ENCODE measurements at regions not wholly inside any gene's neighbourhood (a gene's known extent, or its start where the extent isn't known, plus 50 kb on each side); places are given as distances from the start of the nearest gene placed in this dataset.
"Not testable (repeated sequence)": the region's sequence is repeated elsewhere in the genome, so short reads cannot be mapped to it uniquely, and the experiment has no call there.

DNA sequence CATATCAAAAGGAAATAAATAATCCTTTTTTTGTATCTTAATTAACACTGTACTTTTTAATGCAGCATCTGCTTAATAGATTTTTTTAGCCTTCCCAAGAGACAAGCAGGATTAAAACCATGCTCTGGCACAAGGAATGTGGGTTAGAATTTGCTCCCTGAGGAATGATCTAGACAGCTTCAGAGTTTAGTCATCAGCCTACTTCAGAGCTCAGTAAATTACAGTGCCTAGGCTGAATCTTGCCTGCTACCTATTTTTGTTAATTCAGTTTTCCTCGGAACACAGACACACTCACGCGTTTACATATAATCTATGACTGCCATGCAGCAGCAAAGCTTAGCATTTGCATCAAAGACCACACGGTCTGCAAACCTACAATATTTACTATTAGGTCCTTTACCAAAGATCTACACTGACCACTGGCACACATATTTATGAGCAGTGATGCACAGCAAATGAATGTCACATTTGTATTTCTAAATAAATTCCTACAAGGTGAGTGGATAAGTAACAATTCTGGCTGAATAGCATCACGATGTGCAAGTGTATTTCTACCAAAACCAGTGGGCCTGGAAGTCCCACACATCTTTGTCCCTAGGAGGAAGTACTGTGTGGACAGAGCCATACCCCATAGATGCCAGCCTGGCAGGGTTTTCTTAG lies 309.8 kb upstream of the TMEM132C start:
- DNase-seq (ENCODE audit: low read depth): no peak

GRCh38 chr12:127962303-127962702 lies 304.7 kb upstream of the TMEM132C start:
- DNase-seq (ENCODE audit: low read depth): no peak

- no peak for DNase-seq (ENCODE audit: low read depth)
Measured at GRCh38 chr12:127963933-127964332, 303.0 kb upstream of the TMEM132C start.

DNA sequence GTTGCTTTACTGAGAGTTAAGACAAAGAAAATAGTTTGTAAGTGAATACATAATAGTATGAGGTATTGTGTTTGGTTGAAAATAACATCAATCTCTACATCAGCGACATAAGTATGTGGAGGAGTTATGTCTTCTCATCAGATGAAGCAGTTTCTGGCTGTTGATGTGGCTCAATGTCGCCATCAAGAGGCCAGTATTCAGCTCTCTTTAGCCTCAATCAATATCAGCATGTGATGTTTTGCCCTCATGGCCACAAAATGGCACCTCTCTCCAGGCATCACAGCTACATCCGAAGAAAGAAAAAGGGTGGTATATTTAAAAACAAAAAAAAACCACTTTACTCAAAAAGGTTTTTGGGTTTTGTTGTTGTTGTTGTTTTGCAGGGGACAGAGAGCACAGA lies 302.3 kb upstream of the TMEM132C start:
- no peak for DNase-seq (ENCODE audit: low read depth)

GRCh38 chr12:127966331-127966730 lies 300.6 kb upstream of the TMEM132C start:
- no peak for DNase-seq (ENCODE audit: low read depth)

DNA sequence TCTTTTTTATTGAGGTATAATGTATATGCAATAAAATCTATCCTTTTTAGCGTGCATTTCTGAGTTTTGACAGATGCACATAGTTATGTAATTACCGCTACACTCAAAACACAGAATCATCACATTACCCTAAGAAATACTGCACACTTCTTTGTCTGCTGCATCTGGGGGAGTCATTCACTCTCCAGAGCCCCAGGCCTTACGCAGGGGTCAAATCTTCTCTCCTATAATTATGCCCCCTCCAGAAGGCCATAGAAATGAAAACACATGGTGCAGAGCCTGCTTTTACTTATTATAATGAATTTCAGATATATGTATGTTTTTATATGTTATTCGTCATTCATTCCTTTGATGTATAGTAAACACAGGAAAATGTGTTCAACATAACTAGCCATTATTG lies 296.5 kb upstream of the TMEM132C start:
- no peak for DNase-seq (ENCODE audit: low read depth)

- no peak for DNase-seq (ENCODE audit: low read depth)
Measured at GRCh38 chr12:127980585-127980984, 286.4 kb upstream of the TMEM132C start.

DNA sequence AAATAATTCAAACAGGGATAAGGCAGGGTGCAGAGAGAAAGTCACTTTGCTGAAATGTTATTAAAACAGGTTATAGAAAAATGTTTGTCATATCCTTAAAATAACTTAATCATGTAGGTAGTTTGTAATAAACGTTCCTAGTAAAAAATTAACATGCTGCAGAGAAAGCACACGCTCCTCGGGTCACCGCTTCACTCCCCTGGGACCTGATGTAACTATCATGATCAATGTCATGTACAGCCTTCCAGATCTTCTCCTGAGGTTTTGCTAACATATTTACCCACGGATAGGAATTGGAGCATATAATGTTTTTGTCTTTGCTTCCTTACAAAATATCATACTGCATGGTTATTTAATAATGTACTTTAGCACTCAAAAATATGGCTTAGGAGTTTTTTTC lies 285.1 kb upstream of the TMEM132C start:
- DNase-seq (ENCODE audit: low read depth): no peak

GRCh38 chr12:127983213-127983791 lies 283.7 kb upstream of the TMEM132C start:
- DNase-seq (ENCODE audit: low read depth): not testable (repeated sequence)

DNA sequence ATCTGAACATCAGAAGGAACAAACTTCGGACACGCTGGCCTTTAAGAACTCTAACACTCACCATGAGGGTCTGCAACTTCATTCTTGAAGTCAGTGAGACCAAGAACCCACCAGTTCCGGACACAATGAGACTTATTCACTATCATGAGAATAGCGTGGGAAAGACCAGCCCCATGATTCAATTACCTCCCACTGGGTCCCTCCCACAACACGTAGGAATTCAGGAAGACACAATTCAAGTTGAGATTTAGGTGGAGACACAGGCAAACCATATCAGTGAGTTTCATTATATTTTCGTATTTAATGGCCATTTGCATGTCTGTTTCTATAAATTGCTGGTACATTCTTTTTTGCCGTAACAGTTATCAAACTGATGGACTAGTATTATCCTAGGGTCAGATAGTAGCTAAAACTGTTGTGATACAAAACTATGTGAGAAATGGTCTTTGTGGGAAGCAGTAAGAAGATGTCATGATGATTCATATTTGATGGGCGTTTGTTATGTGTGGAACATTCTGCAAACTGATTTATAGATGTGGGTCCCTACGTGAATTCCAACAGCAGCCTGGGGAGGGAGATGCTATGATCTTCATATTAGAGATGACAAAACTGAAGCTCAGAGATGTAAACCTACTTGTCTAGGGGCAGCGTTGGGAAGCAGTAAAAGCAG lies 282.4 kb upstream of the TMEM132C start:
- DNase-seq (ENCODE audit: low read depth): no peak

DNA sequence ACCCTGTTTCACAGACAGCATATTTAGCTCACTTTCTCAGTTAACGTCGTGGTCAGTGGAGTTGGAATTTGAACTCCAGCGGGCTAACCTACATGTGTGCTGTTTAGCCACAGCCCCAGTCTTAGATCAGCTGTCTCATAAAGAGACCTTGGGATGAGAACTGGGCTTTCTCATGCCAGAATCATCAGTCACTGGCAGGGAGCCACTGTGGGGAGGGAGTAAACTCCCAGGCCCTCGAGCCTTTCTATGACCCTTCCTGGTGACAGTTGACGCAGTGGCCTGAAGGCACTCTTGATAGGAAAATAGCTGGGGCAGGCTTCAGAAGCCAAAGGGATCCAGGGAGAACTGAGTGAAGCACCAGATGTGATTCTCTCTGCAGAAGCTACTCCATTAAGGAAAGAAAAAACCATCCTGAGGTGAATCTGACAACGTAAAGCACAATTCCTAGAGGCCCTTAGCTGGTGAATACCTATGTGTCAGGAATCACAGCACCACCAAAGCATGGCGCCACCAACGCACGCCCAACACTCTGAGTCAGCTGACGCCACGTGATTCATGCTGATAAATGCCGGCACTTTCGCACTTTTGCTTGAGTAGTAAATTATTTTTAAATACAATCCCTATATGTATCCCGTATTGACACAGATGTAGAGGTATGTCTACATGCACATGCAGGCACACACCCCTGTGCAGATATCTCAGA lies 279.6 kb upstream of the TMEM132C start:
- DNase-seq (ENCODE audit: low read depth): peak; percentile 57

GRCh38 chr12:127991485-127991884 lies 275.5 kb upstream of the TMEM132C start:
- no peak for DNase-seq (ENCODE audit: low read depth)

DNA sequence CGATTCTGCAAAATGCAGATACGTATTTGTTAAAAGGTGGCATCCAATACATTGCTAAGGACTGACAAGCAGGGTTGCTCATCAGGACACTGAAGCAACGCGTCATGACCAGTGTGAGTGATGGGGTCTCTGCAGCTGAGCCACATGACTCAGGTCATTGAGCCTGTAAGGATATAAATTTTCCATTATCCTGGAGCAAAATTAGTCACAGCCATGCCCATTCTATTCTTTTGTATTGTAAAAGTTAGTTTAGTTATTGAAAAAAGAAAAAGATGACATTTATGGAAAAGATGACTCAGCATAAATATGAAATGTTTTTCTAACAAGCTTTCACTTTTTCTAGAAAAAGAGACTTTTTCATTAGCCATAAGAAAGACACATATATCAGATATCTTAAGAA lies 268.0 kb upstream of the TMEM132C start:
- DNase-seq (ENCODE audit: low read depth): no peak

DNA sequence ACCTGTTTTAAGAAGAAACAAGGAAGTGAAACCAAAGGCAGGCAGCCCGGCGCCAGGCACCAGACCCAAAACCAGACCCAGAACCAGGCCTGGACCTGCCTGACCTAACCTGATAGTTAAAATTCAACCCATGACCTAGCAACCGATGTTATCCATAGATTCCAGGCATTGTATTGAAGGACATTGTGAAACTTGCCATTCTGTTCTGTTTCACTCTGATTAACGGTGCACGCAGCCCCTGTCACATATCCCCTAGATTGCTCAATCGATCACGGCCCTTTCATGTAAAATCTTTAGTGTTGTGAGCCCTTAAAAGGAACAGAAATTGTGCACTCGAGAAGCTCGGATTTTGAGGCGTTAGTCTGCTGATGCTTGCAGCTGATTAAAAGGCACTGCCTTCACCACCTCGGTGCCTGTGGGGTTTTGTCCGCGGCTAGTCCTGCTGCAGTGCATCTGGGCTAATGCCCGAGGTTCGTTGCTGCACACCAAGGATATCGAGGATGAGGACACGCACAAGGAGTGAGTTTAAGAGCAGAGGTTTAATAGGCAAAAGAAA lies 262.5 kb upstream of the TMEM132C start:
- DNase-seq (ENCODE audit: low read depth): no peak

DNA sequence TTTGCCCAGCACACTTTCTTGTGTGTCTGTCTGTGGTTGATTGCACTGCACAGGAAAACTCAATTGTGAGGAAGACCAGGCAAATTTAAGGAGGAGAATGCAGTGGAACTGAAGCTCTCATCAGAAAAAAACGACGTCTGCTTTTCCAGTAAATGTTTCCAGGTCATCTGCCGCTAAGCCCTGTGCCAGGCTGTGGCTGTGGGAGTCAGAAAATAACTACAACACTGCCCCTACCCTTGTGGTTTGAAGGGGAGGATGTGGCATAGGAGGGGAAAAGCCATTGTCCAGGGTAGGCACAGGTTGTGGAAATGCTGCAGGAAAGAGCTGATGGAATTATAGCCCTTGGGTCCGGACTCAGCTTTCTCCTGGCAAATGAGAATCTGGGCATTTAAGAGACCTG lies 259.7 kb upstream of the TMEM132C start:
- DNase-seq (ENCODE audit: low read depth): no peak

DNA sequence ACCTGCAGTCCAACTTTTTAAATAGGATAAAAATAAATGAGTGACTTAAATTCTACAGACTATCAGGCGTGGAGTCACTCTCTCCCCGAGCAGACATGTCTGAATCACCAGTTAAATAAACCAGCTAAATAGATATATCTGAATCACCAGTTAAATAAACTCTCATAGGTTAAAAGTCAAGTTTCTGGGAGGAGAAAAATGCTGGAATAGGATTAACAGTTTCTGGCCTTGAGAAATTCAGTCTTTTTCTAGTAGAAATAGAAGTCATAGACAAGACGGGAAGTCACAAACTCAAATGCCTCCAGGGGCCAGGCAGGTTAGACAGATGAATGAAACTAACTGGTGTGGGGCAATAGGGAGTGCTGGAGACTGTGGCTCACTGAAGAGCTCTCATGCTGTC lies 258.6 kb upstream of the TMEM132C start:
- no peak for DNase-seq (ENCODE audit: low read depth)

- DNase-seq (ENCODE audit: low read depth): no peak
Measured at GRCh38 chr12:128009108-128009507, 257.9 kb upstream of the TMEM132C start.

GRCh38 chr12:128012110-128012509 lies 254.9 kb upstream of the TMEM132C start:
- DNase-seq (ENCODE audit: low read depth): no peak

- DNase-seq (ENCODE audit: low read depth): no peak
Measured at GRCh38 chr12:128015276-128015675, 251.7 kb upstream of the TMEM132C start.

DNA sequence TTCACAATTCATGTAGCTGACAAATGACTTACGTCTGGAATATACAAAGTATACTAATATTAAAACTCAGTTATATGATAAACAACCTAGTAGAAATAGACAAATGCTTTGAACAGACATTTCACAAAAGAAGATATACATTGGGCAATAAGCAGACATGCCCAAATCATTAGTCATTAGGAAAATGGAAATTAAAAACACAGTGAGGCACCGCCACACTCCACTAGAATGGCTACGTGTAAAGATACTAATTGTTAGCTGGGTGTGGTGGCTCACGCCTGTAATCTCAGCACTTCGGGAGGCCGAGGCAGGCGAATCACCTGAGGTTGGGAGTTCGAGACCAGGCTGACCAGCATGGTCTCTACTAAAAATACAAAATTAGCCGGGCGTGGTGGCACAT lies 248.9 kb upstream of the TMEM132C start:
- no peak for DNase-seq (ENCODE audit: low read depth)

DNA sequence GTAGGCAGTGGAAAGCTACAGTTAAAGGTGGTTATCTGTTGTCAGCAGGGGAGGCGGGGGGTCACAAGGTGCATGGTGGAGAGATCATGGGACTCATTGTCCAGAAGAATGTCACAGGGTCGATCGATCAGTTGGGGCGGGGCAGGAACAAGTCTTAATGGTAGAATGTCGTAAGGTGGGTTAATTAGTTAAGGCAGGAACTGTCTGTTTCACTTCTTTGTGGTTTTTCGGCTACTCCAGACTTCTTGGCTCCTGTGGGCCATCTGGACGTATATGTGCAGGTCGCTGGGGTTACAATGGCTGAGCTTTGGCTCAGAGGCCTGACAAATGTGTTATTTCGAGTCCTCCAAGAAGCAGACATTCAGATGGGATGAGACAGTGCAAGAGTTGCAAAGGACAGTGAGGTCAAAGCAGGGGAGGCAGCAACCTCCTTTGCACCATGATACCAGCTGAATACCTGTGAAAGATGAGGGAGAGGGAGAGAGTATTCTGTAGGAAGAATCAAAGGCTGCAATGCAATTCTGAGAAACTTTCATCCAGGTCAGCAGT lies 246.9 kb upstream of the TMEM132C start:
- DNase-seq (ENCODE audit: low read depth): no peak

DNA sequence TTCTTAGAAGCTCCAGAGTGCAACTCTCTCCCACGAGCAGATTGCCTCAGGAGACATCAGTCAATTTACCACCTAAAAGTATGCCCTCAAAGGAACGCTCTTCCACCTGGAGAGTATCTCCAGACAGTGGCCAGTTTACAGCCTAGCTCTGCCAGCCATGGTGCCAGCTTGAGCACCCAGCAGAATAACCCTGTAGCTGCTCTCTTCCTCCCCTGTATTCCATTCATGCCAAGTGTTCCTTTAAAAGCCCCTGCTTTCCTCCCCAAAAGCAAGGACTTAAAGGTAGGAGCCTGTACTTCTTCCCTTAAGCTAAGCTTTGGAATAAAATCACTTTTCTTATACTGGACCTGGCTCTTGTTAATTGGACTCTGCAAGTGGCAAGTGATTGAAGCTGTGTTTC lies 245.4 kb upstream of the TMEM132C start:
- no peak for DNase-seq (ENCODE audit: low read depth)

Data from GM04504 (cell line).